SK-N-SH (cell line): ENCODE measurements at regions not wholly inside any gene's neighbourhood (a gene's known extent, or its start where the extent isn't known, plus 50 kb on each side); places are given as distances from the start of the nearest gene placed in this dataset.
"Not testable (repeated sequence)": the region's sequence is repeated elsewhere in the genome, so short reads cannot be mapped to it uniquely, and the experiment has no call there.

Experiments
- CTCF ChIP-seq: fragments of 200-600 bp; sonication (generic); IDR thresholded peaks from 2 replicates; pipeline ENCODE4 v1.6.1; 2017; ENCODE audit warnings: antibody characterized with exemption, mild to moderate bottlenecking, moderate library complexity
- FOXJ3 ChIP-seq: sonication (generic); formaldehyde crosslinking; IDR thresholded peaks from 2 replicates; pipeline ENCODE4 v1.5.1; 2020; ENCODE audit warnings: mild to moderate bottlenecking, missing genetic modification reagents
- POLR2AphosphoS5 ChIP-seq: IDR thresholded peaks from 2 replicates; pipeline ENCODE4 v1.6.1; 2012; ENCODE audit warnings: low read depth, low read length
- USF2 ChIP-seq: fragments of 150-350 bp; IDR thresholded peaks from 2 replicates; pipeline ENCODE4 v1.6.1; 2017; ENCODE audit warnings: antibody characterized with exemption, low read length, low read depth, borderline replicate concordance

GRCh38 chr5:82455317-82455716 lies 177.2 kb upstream of the RPS23 start:
- TF ChIP-seq CTCF; FOXJ3 (CRISPR knock-in tag); USF2; POLR2AphosphoS5: not testable (repeated sequence)
